ENCODE measurements at regions not wholly inside any gene's neighbourhood (a gene's known extent, or its start where the extent isn't known, plus 50 kb on each side); places are given as distances from the start of the nearest gene placed in this dataset.

GRCh38 chr4:106507440-106507839 is 138.9 kb upstream of the GIMD1 start:
- Histone ChIP-seq H3K27me3 (ENCODE audit: control insufficient read depth, insufficient read depth, low read length) (no peaks in the 10 kb centered on the region), H3K36me3 (ENCODE audit: control insufficient read depth, insufficient read depth, low read length) (no peaks in the 10 kb centered on the region), H3K4me3 (ENCODE audit: low read depth, low read length) (no peak overlapping the region)
- no peak for TF ChIP-seq CTCF (IDR thresholded peaks at IDR 0.05; ENCODE audit: insufficient read depth, low read depth, low read length)
- ChIA-PET POLR2A (no interaction called here), CTCF (no interaction called here)
- DNase-seq (ENCODE audit: low read depth): no peak

- no peak for DNase-seq (ENCODE audit: low read depth)
- H3K27me3 ChIP-seq (ENCODE audit: control insufficient read depth, insufficient read depth, low read length): no peaks in the 10 kb centered on the region
- ChIA-PET POLR2A (no interaction called here), CTCF (interaction anchor here (0.6 to 1.7 kb wide), 12 partner anchors 11 to 239 kb away, joined by 3 to 17 read pairs (median 3); partner anchors contain the start of gene GIMD1)
- no peaks in the 10 kb centered on the region for H3K36me3 ChIP-seq (ENCODE audit: control insufficient read depth, insufficient read depth, low read length)
- no peak overlapping the region for H3K4me3 ChIP-seq (ENCODE audit: low read depth, low read length)
- no peak for TF ChIP-seq CTCF (IDR thresholded peaks at IDR 0.05; ENCODE audit: insufficient read depth, low read depth, low read length)
Measured at GRCh38 chr4:106503116-106504050, 134.8 kb upstream of the GIMD1 start.

GRCh38 chr4:106502106-106502699 is 133.6 kb upstream of the GIMD1 start:
- Histone ChIP-seq H3K4me3 (ENCODE audit: low read depth, low read length) (no peak overlapping the region), H3K27me3 (ENCODE audit: control insufficient read depth, insufficient read depth, low read length) (no peaks in the 10 kb centered on the region), H3K36me3 (ENCODE audit: control insufficient read depth, insufficient read depth, low read length) (no peaks in the 10 kb centered on the region)
- ChIA-PET POLR2A (no interaction called here), CTCF (interaction anchor here (0.8 to 1.7 kb wide), 6 partner anchors 133 to 238 kb away, joined by 3 to 17 read pairs (median 4); partner anchors contain the start of gene GIMD1)
- peak; percentile 78 for TF ChIP-seq CTCF (IDR thresholded peaks at IDR 0.05; ENCODE audit: insufficient read depth, low read depth, low read length)
- no peak for DNase-seq (ENCODE audit: low read depth)

GRCh38 chr4:106497271-106497670 is 128.7 kb upstream of the GIMD1 start:
- H3K4me3 ChIP-seq (ENCODE audit: low read depth, low read length): no peak overlapping the region
- TF ChIP-seq CTCF (IDR thresholded peaks at IDR 0.05; ENCODE audit: insufficient read depth, low read depth, low read length): no peak
- DNase-seq (ENCODE audit: low read depth): no peak
- no peaks in the 10 kb centered on the region for H3K27me3 ChIP-seq (ENCODE audit: control insufficient read depth, insufficient read depth, low read length)
- no peaks in the 10 kb centered on the region for H3K36me3 ChIP-seq (ENCODE audit: control insufficient read depth, insufficient read depth, low read length)
- CTCF ChIA-PET: interaction anchor here (1.1 kb wide), 1 partner anchor 311 kb away, joined by 3 read pairs; no protein-coding TSS in a partner anchor
- POLR2A ChIA-PET: no interaction called here

- DNase-seq (ENCODE audit: low read depth): no peak
- POLR2A ChIA-PET: no interaction called here
- H3K27me3 ChIP-seq (ENCODE audit: control insufficient read depth, insufficient read depth, low read length): no peaks in the 10 kb centered on the region
- CTCF ChIA-PET: interaction anchor here (0.6 to 2.6 kb wide), 2 partner anchors 104 to 126 kb away, joined by 3 to 16 read pairs; no protein-coding TSS in a partner anchor
- H3K36me3 ChIP-seq (ENCODE audit: control insufficient read depth, insufficient read depth, low read length): no peaks in the 10 kb centered on the region
- no peak for TF ChIP-seq CTCF (IDR thresholded peaks at IDR 0.05; ENCODE audit: insufficient read depth, low read depth, low read length)
- no peak overlapping the region for H3K4me3 ChIP-seq (ENCODE audit: low read depth, low read length)
Measured at GRCh38 chr4:106496061-106496460, 127.5 kb upstream of the GIMD1 start.
